ENCODE measurements at regions not wholly inside any gene's neighbourhood (a gene's known extent, or its start where the extent isn't known, plus 50 kb on each side); places are given as distances from the start of the nearest gene placed in this dataset.
"Not testable (repeated sequence)": the region's sequence is repeated elsewhere in the genome, so short reads cannot be mapped to it uniquely, and the experiment has no call there.

GRCh38 chrX:103428525-103428924 is 52.2 kb downstream of the BEX3 start:
- no peak for DNase-seq (ENCODE audit: low read depth)

- DNase-seq (ENCODE audit: low read depth) = not testable (repeated sequence)
Observed at GRCh38 chrX:103429026-103429425, 52.7 kb downstream of the BEX3 start.

- DNase-seq (ENCODE audit: low read depth) = peak; percentile 9
Observed at GRCh38 chrX:103431316-103431715, 55.0 kb downstream of the BEX3 start.

- DNase-seq (ENCODE audit: low read depth) = not testable (repeated sequence)
Observed at GRCh38 chrX:103432841-103433240, 56.5 kb downstream of the BEX3 start.

- no peak for DNase-seq (ENCODE audit: low read depth)
Observed at GRCh38 chrX:103437147-103437873, 61.0 kb downstream of the BEX3 start.

GRCh38 chrX:103439161-103439560 is 62.8 kb downstream of the BEX3 start:
- no peak for DNase-seq (ENCODE audit: low read depth)

- DNase-seq (ENCODE audit: low read depth) = no peak
Observed at GRCh38 chrX:103440621-103441020, 64.3 kb downstream of the BEX3 start.

- DNase-seq (ENCODE audit: low read depth) = no peak
Observed at GRCh38 chrX:103441878-103442535, 65.7 kb downstream of the BEX3 start.

- DNase-seq (ENCODE audit: low read depth) = peak; percentile 3
Observed at GRCh38 chrX:103442536-103442901, 66.2 kb downstream of the BEX3 start.

- no peak for DNase-seq (ENCODE audit: low read depth)
Observed at GRCh38 chrX:103446665-103447302, 70.4 kb downstream of the BEX3 start.

Data from Daoy (cell line).